Pancreas (tissue), 10 donors: ENCODE measurements at regions not wholly inside any gene's neighbourhood (a gene's known extent, or its start where the extent isn't known, plus 50 kb on each side); places are given as distances from the start of the nearest gene placed in this dataset.
A peak's percentile ranks its signal among the peaks of the same experiment; 100 is the strongest.

ENCODE experiments used
- ATAC-seq, 4 donors: fragments of 200-7000 bp; cut with Tn5 transposase; one replicate each; pipeline versions ENCODE4 v1.8.0 to v1.9.1; 2020; ENCODE audit warnings: mild to moderate bottlenecking in 4 of 4, moderate library complexity in 4 of 4
- DNase-seq, 6 donors: peaks; one replicate each; pipeline ENCODE4 v3.0.0-alpha.2; 2020
- FAIRE-seq: peaks from 2 replicates; lab custom pipeline; 2012; peaks lifted over from hg19 to GRCh38; lab: Jason Lieb, UNC
- H3K27ac ChIP-seq, 4 donors: fragments of 200-600 bp; sonication (generic); 1 replicate in 3 of 4; 2 replicates in 1 of 4; pipeline versions ENCODE4 v1.5.0 to v1.8.0; 2020
- H3K27me3 ChIP-seq, 4 donors: fragments of 200-600 bp; one replicate each; pipeline ENCODE4 v1.8.0; 2021
- H3K36me3 ChIP-seq, 3 donors: fragments of 200-600 bp; sonication (generic) in 1 of 3; one replicate each; pipeline versions ENCODE4 v1.5.0 to v1.8.0; 2020 to 2021
- H3K4me1 ChIP-seq, 3 donors: fragments of 200-600 bp; one replicate each; pipeline ENCODE4 v1.8.0; 2021
- H3K4me3 ChIP-seq, 4 donors: fragments of 200-600 bp; sonication (generic) in 2 of 4; one replicate each; pipeline versions ENCODE4 v1.5.0 to v1.8.0; 2020 to 2021
- H3K9me3 ChIP-seq, 4 donors: fragments of 200-600 bp; one replicate each; pipeline ENCODE4 v1.8.0; 2021
- WGBS, 2 donors: extraction: QIAGEN DNeasy Blood & Tissue Kit; methylation state at CpG; one replicate each; pipeline ENCODE4 v1.1.7; 2013; 5-methylcytosine and 5-hydroxymethylcytosine counted together
- intact Hi-C, 3 donors: fragments of 100-400 bp; cut with DNase I; formaldehyde crosslinking; loops; one replicate each; pipeline versions ENCODE4 v1.11.1 to v1.14.2; 2022
- TF ChIP-seq, protein P1 (sequence below), 4 donors: fragments of 200-600 bp; sonication (generic) in 3 of 4; IDR thresholded peaks; one replicate each; pipeline versions ENCODE4 v1.5.0 to v1.8.0; 2021; ENCODE audit warnings: antibody characterized with exemption in 4 of 4
- donor health status: healthy with polysubstance abuse.
- donor health status: DM: no; HTN: no; CAD: no; lungs with moderate emphysema.
- donor health status: DM: no; HTN: no; CAD: no.
- donor health status: control.
- donor health status: control.
- donor health status: Bipolar disorder and iron deficiency.
- donor health status: DM: yes; HTN: yes; CAD: no.
- donor health status: DM: no; HTN: no; CAD: no.
- donor health status: DM: no; HTN: no; CAD: no.
- donor health status: DM: yes; HTN: yes; CAD: no.

GRCh38 chr19:28483197-28483596 lies 729.8 kb downstream of the UQCRFS1 start:
- no peak overlapping the region for H3K4me3 ChIP-seq
- ATAC-seq (no peak), FAIRE-seq (no peak), DNase-seq (no peak)
- H3K36me3 ChIP-seq, result no peaks in the 10 kb centered on the region
- H3K4me1 ChIP-seq, result peaks cover 0 to 3% (median 0%) of the 10 kb centered on the region in 3 donors
- H3K9me3 ChIP-seq, result no peaks in the 10 kb centered on the region
- no peak overlapping the region for H3K27ac ChIP-seq
- WGBS, 2 donors, result 65 to 74% methylated on average over 3 of the region's 3 CpGs
- intact Hi-C loops, result no loop called here
- TF ChIP-seq, protein P1, sequence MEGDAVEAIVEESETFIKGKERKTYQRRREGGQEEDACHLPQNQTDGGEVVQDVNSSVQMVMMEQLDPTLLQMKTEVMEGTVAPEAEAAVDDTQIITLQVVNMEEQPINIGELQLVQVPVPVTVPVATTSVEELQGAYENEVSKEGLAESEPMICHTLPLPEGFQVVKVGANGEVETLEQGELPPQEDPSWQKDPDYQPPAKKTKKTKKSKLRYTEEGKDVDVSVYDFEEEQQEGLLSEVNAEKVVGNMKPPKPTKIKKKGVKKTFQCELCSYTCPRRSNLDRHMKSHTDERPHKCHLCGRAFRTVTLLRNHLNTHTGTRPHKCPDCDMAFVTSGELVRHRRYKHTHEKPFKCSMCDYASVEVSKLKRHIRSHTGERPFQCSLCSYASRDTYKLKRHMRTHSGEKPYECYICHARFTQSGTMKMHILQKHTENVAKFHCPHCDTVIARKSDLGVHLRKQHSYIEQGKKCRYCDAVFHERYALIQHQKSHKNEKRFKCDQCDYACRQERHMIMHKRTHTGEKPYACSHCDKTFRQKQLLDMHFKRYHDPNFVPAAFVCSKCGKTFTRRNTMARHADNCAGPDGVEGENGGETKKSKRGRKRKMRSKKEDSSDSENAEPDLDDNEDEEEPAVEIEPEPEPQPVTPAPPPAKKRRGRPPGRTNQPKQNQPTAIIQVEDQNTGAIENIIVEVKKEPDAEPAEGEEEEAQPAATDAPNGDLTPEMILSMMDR (IDR thresholded peaks at IDR 0.05), result no peak
- H3K27me3 ChIP-seq, result no peaks in the 10 kb centered on the region

DNA sequence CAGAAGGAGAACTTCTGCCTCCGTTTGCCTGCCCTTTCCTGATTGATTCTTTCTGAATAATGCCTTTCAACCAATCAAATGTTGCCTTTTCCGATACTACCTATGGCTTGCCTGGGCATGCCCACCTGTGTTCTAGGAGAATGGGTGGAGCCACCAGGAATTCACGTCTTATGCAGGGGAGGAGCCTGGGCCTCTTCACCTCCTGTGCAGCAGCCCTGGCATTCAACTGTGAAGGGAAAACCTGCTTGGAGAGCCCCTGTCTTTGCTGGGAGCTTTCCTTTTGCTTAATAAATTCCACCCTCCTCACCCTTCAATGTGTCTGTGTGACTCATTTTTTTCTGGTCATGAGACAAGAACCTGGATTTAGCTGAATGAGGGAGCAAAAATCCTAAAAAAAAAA lies 730.7 kb downstream of the UQCRFS1 start:
- intact Hi-C loops, result no loop called here
- FAIRE-seq, result no peak
- Histone ChIP-seq H3K27me3 (no peaks in the 10 kb centered on the region), H3K36me3 (no peaks in the 10 kb centered on the region), H3K4me1 (peaks cover 0 to 3% (median 0%) of the 10 kb centered on the region in 3 donors), H3K4me3 (no peak overlapping the region), H3K9me3 (no peaks in the 10 kb centered on the region), H3K27ac (no peak overlapping the region)
- TF ChIP-seq, protein P1 (IDR thresholded peaks at IDR 0.05), result no peak
- DNase-seq, result no peak
- ATAC-seq, result peak in 1 of 4 donors; percentile 46
- 71 to 79% methylated on average over 3 of the region's 3 CpGs for WGBS, 2 donors

DNA sequence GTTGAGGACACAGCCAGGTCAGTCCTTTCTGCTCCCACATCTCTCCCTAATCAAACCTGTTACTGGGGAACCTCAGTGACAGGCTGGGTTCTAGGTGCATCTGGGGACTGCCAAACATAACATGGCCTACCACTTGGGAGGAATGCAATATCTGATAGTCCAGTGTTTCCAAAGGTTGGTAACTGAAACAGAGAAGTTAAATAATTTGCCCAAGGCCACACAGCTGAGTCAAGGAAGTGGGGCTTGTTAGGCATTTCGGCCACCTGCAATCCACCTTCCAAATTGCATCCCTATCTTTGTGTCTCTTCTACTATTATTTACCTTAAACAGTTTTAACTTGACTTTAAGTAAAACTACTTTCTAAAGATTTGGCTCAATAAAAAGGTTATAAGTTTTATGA lies 731.3 kb downstream of the UQCRFS1 start:
- intact Hi-C loops, result no loop called here
- DNase-seq (no peak), ATAC-seq (no peak), FAIRE-seq (no peak)
- Histone ChIP-seq H3K36me3 (no peaks in the 10 kb centered on the region), H3K9me3 (no peaks in the 10 kb centered on the region), H3K27ac (peak overlapping the region in 2 of 4 donors; percentile 8 to 41), H3K4me1 (peaks cover 0 to 3% (median 0%) of the 10 kb centered on the region in 3 donors), H3K4me3 (no peak overlapping the region), H3K27me3 (no peaks in the 10 kb centered on the region)
- 64 to 96% methylated on average over 1 of the region's 1 CpG for WGBS, 2 donors
- TF ChIP-seq, protein P1 (IDR thresholded peaks at IDR 0.05), result no peak

- FAIRE-seq (no peak), DNase-seq (no peak), ATAC-seq (peak in 1 of 4 donors; percentile 41)
- no peak overlapping the region for H3K27ac ChIP-seq
- H3K36me3 ChIP-seq, result no peaks in the 10 kb centered on the region
- intact Hi-C loops, result loop anchor here in 1 of 3 donors (10.0 kb wide), 1 partner anchor 159 kb away; no protein-coding TSS in a partner anchor
- H3K9me3 ChIP-seq, result no peaks in the 10 kb centered on the region
- no peaks in the 10 kb centered on the region for H3K27me3 ChIP-seq
- no peak overlapping the region for H3K4me3 ChIP-seq
- no peaks in the 10 kb centered on the region for H3K4me1 ChIP-seq
- TF ChIP-seq, protein P1 (IDR thresholded peaks at IDR 0.05), result no peak
- WGBS, 2 donors, result 54 to 62% methylated on average over 5 of the region's 5 CpGs
Observed at GRCh38 chr19:28475525-28475924, 737.4 kb downstream of the UQCRFS1 start.

GRCh38 chr19:28472843-28473242 lies 740.1 kb downstream of the UQCRFS1 start:
- peak in 2 of 4 donors; percentile 40 to 45 for ATAC-seq
- H3K9me3 ChIP-seq, result no peaks in the 10 kb centered on the region
- TF ChIP-seq, protein P1 (IDR thresholded peaks at IDR 0.05), result no peak
- H3K36me3 ChIP-seq, result no peaks in the 10 kb centered on the region
- no peak overlapping the region for H3K27ac ChIP-seq
- FAIRE-seq, result no peak
- intact Hi-C loops, result loop anchor here in 1 of 3 donors (10.0 kb wide), 1 partner anchor 162 kb away; no protein-coding TSS in a partner anchor
- no peaks in the 10 kb centered on the region for H3K27me3 ChIP-seq
- no peaks in the 10 kb centered on the region for H3K4me1 ChIP-seq
- no peak for DNase-seq
- no peak overlapping the region for H3K4me3 ChIP-seq
- 45 to 57% methylated on average over 7 of the region's 7 CpGs for WGBS, 2 donors
